ENCODE measurements at regions not wholly inside any gene's neighbourhood (a gene's known extent, or its start where the extent isn't known, plus 50 kb on each side); places are given as distances from the start of the nearest gene placed in this dataset.

DNA sequence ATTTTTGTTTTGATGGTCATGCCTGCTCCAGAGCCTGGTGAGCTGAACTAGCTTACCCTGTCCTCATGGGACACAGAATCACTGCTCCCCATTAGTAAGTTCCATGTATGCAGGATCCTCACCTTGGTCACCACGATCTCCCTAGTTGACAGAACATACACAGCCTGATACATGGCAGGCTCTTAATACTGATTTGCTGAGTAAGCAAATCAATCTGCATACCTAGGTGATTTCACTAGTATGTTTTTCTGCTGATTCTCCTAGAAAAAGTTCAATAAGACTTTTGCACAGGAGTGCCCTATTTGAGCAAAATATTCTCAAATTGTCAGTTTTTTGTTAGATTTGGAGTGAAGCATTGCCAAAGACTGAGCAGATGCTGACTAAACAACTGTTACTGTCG is 113.7 kb downstream of the ACER2 start:
- no peak for DNase-seq (ENCODE audit: low read depth in 2 of 2)
- H3K4me3 ChIP-seq (replicated peaks in 1 of 2; ENCODE audit: low read depth in 2 of 2, low read length in 2 of 2): no peak overlapping the region
- TF ChIP-seq, protein P1, sequence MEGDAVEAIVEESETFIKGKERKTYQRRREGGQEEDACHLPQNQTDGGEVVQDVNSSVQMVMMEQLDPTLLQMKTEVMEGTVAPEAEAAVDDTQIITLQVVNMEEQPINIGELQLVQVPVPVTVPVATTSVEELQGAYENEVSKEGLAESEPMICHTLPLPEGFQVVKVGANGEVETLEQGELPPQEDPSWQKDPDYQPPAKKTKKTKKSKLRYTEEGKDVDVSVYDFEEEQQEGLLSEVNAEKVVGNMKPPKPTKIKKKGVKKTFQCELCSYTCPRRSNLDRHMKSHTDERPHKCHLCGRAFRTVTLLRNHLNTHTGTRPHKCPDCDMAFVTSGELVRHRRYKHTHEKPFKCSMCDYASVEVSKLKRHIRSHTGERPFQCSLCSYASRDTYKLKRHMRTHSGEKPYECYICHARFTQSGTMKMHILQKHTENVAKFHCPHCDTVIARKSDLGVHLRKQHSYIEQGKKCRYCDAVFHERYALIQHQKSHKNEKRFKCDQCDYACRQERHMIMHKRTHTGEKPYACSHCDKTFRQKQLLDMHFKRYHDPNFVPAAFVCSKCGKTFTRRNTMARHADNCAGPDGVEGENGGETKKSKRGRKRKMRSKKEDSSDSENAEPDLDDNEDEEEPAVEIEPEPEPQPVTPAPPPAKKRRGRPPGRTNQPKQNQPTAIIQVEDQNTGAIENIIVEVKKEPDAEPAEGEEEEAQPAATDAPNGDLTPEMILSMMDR (IDR thresholded peaks at IDR 0.05; ENCODE audit: low read depth, low read length): no peak

- no peak for DNase-seq (ENCODE audit: low read depth in 2 of 2)
- H3K4me3 ChIP-seq (replicated peaks in 1 of 2; ENCODE audit: low read depth in 2 of 2, low read length in 2 of 2): no peak overlapping the region
- TF ChIP-seq, protein P1 (IDR thresholded peaks at IDR 0.05; ENCODE audit: low read depth, low read length): no peak
These were observed 112.4 kb downstream of the ACER2 start for GRCh38 chr9:19521205-19521604.

- no peak overlapping the region for H3K4me3 ChIP-seq (replicated peaks in 1 of 2; ENCODE audit: low read depth in 2 of 2, low read length in 2 of 2)
- TF ChIP-seq, protein P1 (IDR thresholded peaks at IDR 0.05; ENCODE audit: low read depth, low read length): peak; percentile 57
- DNase-seq (ENCODE audit: low read depth in 2 of 2): no peak
These were observed 108.6 kb downstream of the ACER2 start for GRCh38 chr9:19517202-19517942.

GRCh38 chr9:19516348-19516747 is 107.5 kb downstream of the ACER2 start:
- TF ChIP-seq, protein P1 (IDR thresholded peaks at IDR 0.05; ENCODE audit: low read depth, low read length): no peak
- H3K4me3 ChIP-seq (replicated peaks in 1 of 2; ENCODE audit: low read depth in 2 of 2, low read length in 2 of 2): no peak overlapping the region
- DNase-seq (ENCODE audit: low read depth in 2 of 2): no peak

- DNase-seq (ENCODE audit: low read depth in 2 of 2): peak; percentile 9 to 17
- H3K4me3 ChIP-seq (replicated peaks in 1 of 2; ENCODE audit: low read depth in 2 of 2, low read length in 2 of 2): no peak overlapping the region
- TF ChIP-seq, protein P1 (IDR thresholded peaks at IDR 0.05; ENCODE audit: low read depth, low read length): no peak
These were observed 105.0 kb downstream of the ACER2 start for GRCh38 chr9:19513671-19514275.

- DNase-seq (ENCODE audit: low read depth in 2 of 2): no peak
- H3K4me3 ChIP-seq (replicated peaks in 1 of 2; ENCODE audit: low read depth in 2 of 2, low read length in 2 of 2): no peak overlapping the region
- TF ChIP-seq, protein P1 (IDR thresholded peaks at IDR 0.05; ENCODE audit: low read depth, low read length): no peak
These were observed 103.5 kb downstream of the ACER2 start for GRCh38 chr9:19512103-19512832.

Measured in cardiac fibroblast (primary cell).